ENCODE measurements at regions not wholly inside any gene's neighbourhood (a gene's known extent, or its start where the extent isn't known, plus 50 kb on each side); places are given as distances from the start of the nearest gene placed in this dataset.
"Not testable (repeated sequence)": the region's sequence is repeated elsewhere in the genome, so short reads cannot be mapped to it uniquely, and the experiment has no call there.

GRCh38 chr6:74597266-74597665 is 608.6 kb downstream of the COL12A1 start:
- in situ Hi-C loops (cut with MboI; ENCODE audit: low sequenced_read_pairs, unreplicated experiment), result loop anchor here (25.0 kb wide), 1 partner anchor 615 kb away; the partner anchor contains the start of gene COL12A1
- no peak for DNase-seq (ENCODE audit: low spot score)

GRCh38 chr6:74596588-74596987 is 609.3 kb downstream of the COL12A1 start:
- in situ Hi-C loops (cut with MboI; ENCODE audit: low sequenced_read_pairs, unreplicated experiment), result loop anchor here (25.0 kb wide), 1 partner anchor 616 kb away; the partner anchor contains the start of gene COL12A1
- no peak for DNase-seq (ENCODE audit: low spot score)

More at GRCh38 chr6:74597266-74597665, 608.6 kb downstream of the COL12A1 start:
- no peak for TF ChIP-seq CTCF (IDR thresholded peaks at IDR 0.05; ENCODE audit: borderline replicate concordance, control extremely low read depth, extremely low read depth, insufficient read depth, missing control alignments)

GRCh38 chr6:74594350-74594749 is 611.5 kb downstream of the COL12A1 start:
- TF ChIP-seq CTCF (IDR thresholded peaks at IDR 0.05; ENCODE audit: borderline replicate concordance, control extremely low read depth, extremely low read depth, insufficient read depth, missing control alignments), result peak; percentile 5
- not testable (repeated sequence) for DNase-seq (ENCODE audit: low spot score)
- in situ Hi-C loops (cut with MboI; ENCODE audit: low sequenced_read_pairs, unreplicated experiment), result loop anchor here (25.0 kb wide), 1 partner anchor 618 kb away; the partner anchor contains the start of gene COL12A1

More at GRCh38 chr6:74596588-74596987, 609.3 kb downstream of the COL12A1 start:
- no peak for TF ChIP-seq CTCF (IDR thresholded peaks at IDR 0.05; ENCODE audit: borderline replicate concordance, control extremely low read depth, extremely low read depth, insufficient read depth, missing control alignments)

GRCh38 chr6:74588094-74588832 is 617.6 kb downstream of the COL12A1 start:
- in situ Hi-C loops (cut with MboI; ENCODE audit: low sequenced_read_pairs, unreplicated experiment), result loop anchor here (25.0 kb wide), 1 partner anchor 624 kb away; the partner anchor contains the start of gene COL12A1
- TF ChIP-seq CTCF (IDR thresholded peaks at IDR 0.05; ENCODE audit: borderline replicate concordance, control extremely low read depth, extremely low read depth, insufficient read depth, missing control alignments), result no peak
- DNase-seq (ENCODE audit: low spot score), result no peak

GRCh38 chr6:74587386-74587785 is 618.5 kb downstream of the COL12A1 start:
- no peak for DNase-seq (ENCODE audit: low spot score)
- in situ Hi-C loops (cut with MboI; ENCODE audit: low sequenced_read_pairs, unreplicated experiment), result loop anchor here (25.0 kb wide), 1 partner anchor 625 kb away; the partner anchor contains the start of gene COL12A1
- no peak for TF ChIP-seq CTCF (IDR thresholded peaks at IDR 0.05; ENCODE audit: borderline replicate concordance, control extremely low read depth, extremely low read depth, insufficient read depth, missing control alignments)

GRCh38 chr6:74585753-74586152 is 620.1 kb downstream of the COL12A1 start:
- no peak for TF ChIP-seq CTCF (IDR thresholded peaks at IDR 0.05; ENCODE audit: borderline replicate concordance, control extremely low read depth, extremely low read depth, insufficient read depth, missing control alignments)
- in situ Hi-C loops (cut with MboI; ENCODE audit: low sequenced_read_pairs, unreplicated experiment), result loop anchor here (25.0 kb wide), 1 partner anchor 627 kb away; the partner anchor contains the start of gene COL12A1

More at GRCh38 chr6:74585753-74586152, 620.1 kb downstream of the COL12A1 start:
- DNase-seq (ENCODE audit: low spot score), result no peak

Measured in GM13976 (cell line).